Ishikawa (cell line): ENCODE measurements at regions not wholly inside any gene's neighbourhood (a gene's known extent, or its start where the extent isn't known, plus 50 kb on each side); places are given as distances from the start of the nearest gene placed in this dataset.

Experiments used
- REST ChIP-seq: IDR thresholded peaks from 2 replicates; pipeline ENCODE4 v1.6.1; 2012; ENCODE audit warnings: low read depth, mild to moderate bottlenecking
- YY1 ChIP-seq: IDR thresholded peaks from 2 replicates; pipeline ENCODE4 v1.6.1; 2012; ENCODE audit warnings: low read depth

DNA sequence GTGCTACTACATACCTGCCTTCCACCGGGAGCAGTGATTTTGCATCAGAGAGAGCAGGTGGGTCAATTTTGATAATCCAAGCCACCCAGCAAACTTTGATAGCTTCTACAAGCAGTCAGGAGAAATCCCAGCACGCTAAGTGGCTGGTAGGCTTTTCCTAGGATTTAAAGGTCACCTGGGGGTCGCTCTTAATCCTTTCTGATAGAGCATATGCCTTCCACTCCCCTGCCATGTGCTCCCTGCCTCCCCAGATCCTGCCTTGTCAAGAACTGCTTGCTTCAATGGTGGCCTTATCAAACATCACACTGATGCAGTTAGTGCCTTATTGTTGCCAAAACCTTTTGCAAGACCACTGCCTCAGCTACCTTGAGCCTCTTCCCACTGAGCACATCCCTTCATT is 462.3 kb upstream of the MEX3C start:
- TF ChIP-seq YY1 (no peak), REST (no peak)
